Stimulated activated CD8-positive, alpha-beta memory T cell treated with anti-CD3 and anti-CD28 coated beads, Interleukin-15, amount 100 ng/mL, for 1 hour (primary cell): ENCODE measurements at regions not wholly inside any gene's neighbourhood (a gene's known extent, or its start where the extent isn't known, plus 50 kb on each side); places are given as distances from the start of the nearest gene placed in this dataset.

ENCODE experiments used
- DNase-seq: peaks from one replicate; pipeline ENCODE4 v3.0.0-alpha.2; 2020; ENCODE audit warnings: low read depth

GRCh38 chr3:187823746-187824145 lies 78.5 kb upstream of the BCL6 start:
- DNase-seq, result no peak

GRCh38 chr3:187827723-187828122 lies 82.5 kb upstream of the BCL6 start:
- no peak for DNase-seq

- DNase-seq, result no peak
Observed at GRCh38 chr3:187828579-187829452, 83.5 kb upstream of the BCL6 start.

GRCh38 chr3:187830181-187830580 lies 84.9 kb upstream of the BCL6 start:
- no peak for DNase-seq

GRCh38 chr3:187831125-187832051 lies 86.1 kb upstream of the BCL6 start:
- no peak for DNase-seq

- DNase-seq, result no peak
Observed at GRCh38 chr3:187832202-187832601, 86.9 kb upstream of the BCL6 start.

GRCh38 chr3:187833375-187833774 lies 88.1 kb upstream of the BCL6 start:
- DNase-seq, result no peak

- DNase-seq, result no peak
Observed at GRCh38 chr3:187833799-187834578, 88.7 kb upstream of the BCL6 start.

- no peak for DNase-seq
Observed at GRCh38 chr3:187836823-187837770, 91.8 kb upstream of the BCL6 start.

- DNase-seq, result no peak
Observed at GRCh38 chr3:187838016-187838540, 92.8 kb upstream of the BCL6 start.

GRCh38 chr3:187839422-187839821 lies 94.2 kb upstream of the BCL6 start:
- DNase-seq, result no peak

GRCh38 chr3:187840856-187841255 lies 95.6 kb upstream of the BCL6 start:
- no peak for DNase-seq

GRCh38 chr3:187841560-187841959 lies 96.3 kb upstream of the BCL6 start:
- DNase-seq, result no peak

- no peak for DNase-seq
Observed at GRCh38 chr3:187843654-187844053, 98.4 kb upstream of the BCL6 start.

- no peak for DNase-seq
Observed at GRCh38 chr3:187844708-187845107, 99.4 kb upstream of the BCL6 start.

GRCh38 chr3:187845826-187846225 lies 100.6 kb upstream of the BCL6 start:
- no peak for DNase-seq

GRCh38 chr3:187848401-187848800 lies 103.1 kb upstream of the BCL6 start:
- no peak for DNase-seq

- DNase-seq, result no peak
Observed at GRCh38 chr3:187849016-187849654, 103.9 kb upstream of the BCL6 start.

- DNase-seq, result no peak
Observed at GRCh38 chr3:187850258-187850921, 105.1 kb upstream of the BCL6 start.
